ENCODE measurements at regions not wholly inside any gene's neighbourhood (a gene's known extent, or its start where the extent isn't known, plus 50 kb on each side); places are given as distances from the start of the nearest gene placed in this dataset.

GRCh38 chr6:90874931-90875330 lies 288.1 kb upstream of the MAP3K7 start:
- no peak for TF ChIP-seq CTCF (IDR thresholded peaks at IDR 0.05; ENCODE audit: low read depth, low read length)
- no peak for TF ChIP-seq EZH2phosphoT487 (IDR thresholded peaks at IDR 0.05; ENCODE audit: low read depth)

Measured in OCI-LY3 (cell line).